NT2/D1 (cell line): ENCODE measurements at regions not wholly inside any gene's neighbourhood (a gene's known extent, or its start where the extent isn't known, plus 50 kb on each side); places are given as distances from the start of the nearest gene placed in this dataset.

Experiments used
- DNase-seq: peaks from one replicate; pipeline ENCODE4 v3.0.0-alpha.2; 2011; ENCODE audit warnings: low read depth, low spot score
- H3K27me3 ChIP-seq: 2 replicates; pipeline ENCODE4 v1.6.0; 2011; ENCODE audit warnings: mild to moderate bottlenecking; ENCODE audit not compliant: insufficient read length, insufficient read depth
- H3K36me3 ChIP-seq: 2 replicates; pipeline ENCODE4 v1.6.1; 2011; ENCODE audit warnings: mild to moderate bottlenecking, low read length, mixed read lengths; ENCODE audit not compliant: insufficient read depth, insufficient read length
- H3K4me1 ChIP-seq: 2 replicates; pipeline ENCODE4 v1.5.1; 2011; ENCODE audit not compliant: insufficient read depth, insufficient read length
- H3K4me3 ChIP-seq: 2 replicates; pipeline ENCODE4 v1.5.1; 2011; ENCODE audit warnings: low read depth; ENCODE audit not compliant: insufficient read length
- H3K9ac ChIP-seq: 2 replicates; pipeline ENCODE4 v1.6.0; 2011; ENCODE audit warnings: low read depth; ENCODE audit not compliant: insufficient read length
- H3K9me3 ChIP-seq: 2 replicates; pipeline ENCODE4 v1.5.1; 2011; ENCODE audit warnings: mild to moderate bottlenecking, low read length; ENCODE audit not compliant: insufficient read depth
- SUZ12 ChIP-seq: IDR thresholded peaks from 2 replicates; pipeline ENCODE4 v1.6.1; 2011; ENCODE audit not compliant: insufficient read length, insufficient read depth; ENCODE audit errors: extremely low read depth
- YY1 ChIP-seq: IDR thresholded peaks from 2 replicates; pipeline ENCODE4 v1.6.1; 2011; ENCODE audit not compliant: insufficient read length, insufficient read depth
- ZNF274 ChIP-seq: IDR thresholded peaks from 2 replicates; pipeline ENCODE4 v1.6.1; 2011; ENCODE audit warnings: mild to moderate bottlenecking, low read depth, low read length

GRCh38 chr2:66701251-66701650 lies 266.3 kb downstream of the MEIS1 start:
- DNase-seq: no peak
- no peak overlapping the region for H3K4me3 ChIP-seq
- no peaks in the 10 kb centered on the region for H3K9me3 ChIP-seq
- H3K27me3 ChIP-seq: no peaks in the 10 kb centered on the region
- no peak overlapping the region for H3K9ac ChIP-seq
- no peaks in the 10 kb centered on the region for H3K4me1 ChIP-seq
- TF ChIP-seq SUZ12: no peak
- TF ChIP-seq ZNF274: no peak
- TF ChIP-seq YY1: no peak
- H3K36me3 ChIP-seq: no peaks in the 10 kb centered on the region

GRCh38 chr2:66701656-66702055 lies 266.7 kb downstream of the MEIS1 start:
- Histone ChIP-seq H3K4me3 (no peak overlapping the region), H3K9me3 (no peaks in the 10 kb centered on the region), H3K27me3 (no peaks in the 10 kb centered on the region), H3K36me3 (no peaks in the 10 kb centered on the region), H3K4me1 (no peaks in the 10 kb centered on the region), H3K9ac (no peak overlapping the region)
- TF ChIP-seq ZNF274: no peak
- TF ChIP-seq YY1: no peak
- no peak for TF ChIP-seq SUZ12
- no peak for DNase-seq

- TF ChIP-seq SUZ12 (no peak), YY1 (no peak), ZNF274 (no peak)
- Histone ChIP-seq H3K36me3 (no peaks in the 10 kb centered on the region), H3K4me3 (no peak overlapping the region), H3K9me3 (no peaks in the 10 kb centered on the region), H3K4me1 (no peaks in the 10 kb centered on the region), H3K27me3 (no peaks in the 10 kb centered on the region), H3K9ac (no peak overlapping the region)
- DNase-seq: no peak
Observed at GRCh38 chr2:66702301-66702700, 267.4 kb downstream of the MEIS1 start.

- H3K27me3 ChIP-seq: no peaks in the 10 kb centered on the region
Observed at GRCh38 chr2:66704786-66705185, 269.9 kb downstream of the MEIS1 start.

GRCh38 chr2:66714610-66715009 lies 279.7 kb downstream of the MEIS1 start:
- Histone ChIP-seq H3K4me1 (no peaks in the 10 kb centered on the region), H3K9me3 (no peaks in the 10 kb centered on the region), H3K4me3 (no peak overlapping the region), H3K27me3 (no peaks in the 10 kb centered on the region), H3K9ac (no peak overlapping the region), H3K36me3 (no peaks in the 10 kb centered on the region)
- TF ChIP-seq YY1 (no peak), SUZ12 (no peak), ZNF274 (no peak)
- DNase-seq: no peak

More at GRCh38 chr2:66704786-66705185, 269.9 kb downstream of the MEIS1 start:
- no peaks in the 10 kb centered on the region for H3K36me3 ChIP-seq
- no peak for DNase-seq
- H3K9me3 ChIP-seq: no peaks in the 10 kb centered on the region
- no peaks in the 10 kb centered on the region for H3K4me1 ChIP-seq
- H3K4me3 ChIP-seq: no peak overlapping the region
- no peak overlapping the region for H3K9ac ChIP-seq
- TF ChIP-seq SUZ12 (no peak), ZNF274 (no peak), YY1 (no peak)

GRCh38 chr2:66717218-66717905 lies 282.4 kb downstream of the MEIS1 start:
- Histone ChIP-seq H3K27me3 (no peaks in the 10 kb centered on the region), H3K9me3 (no peaks in the 10 kb centered on the region), H3K4me1 (no peaks in the 10 kb centered on the region), H3K36me3 (no peaks in the 10 kb centered on the region), H3K9ac (no peak overlapping the region), H3K4me3 (no peak overlapping the region)
- TF ChIP-seq ZNF274 (no peak), SUZ12 (no peak), YY1 (no peak)
- no peak for DNase-seq

- no peak overlapping the region for H3K4me3 ChIP-seq
- DNase-seq: no peak
- no peaks in the 10 kb centered on the region for H3K4me1 ChIP-seq
- H3K36me3 ChIP-seq: no peaks in the 10 kb centered on the region
- H3K9me3 ChIP-seq: no peaks in the 10 kb centered on the region
- TF ChIP-seq ZNF274: no peak
- no peaks in the 10 kb centered on the region for H3K27me3 ChIP-seq
- H3K9ac ChIP-seq: no peak overlapping the region
Observed at GRCh38 chr2:66717973-66718372, 283.0 kb downstream of the MEIS1 start.

GRCh38 chr2:66721776-66722175 lies 286.9 kb downstream of the MEIS1 start:
- Histone ChIP-seq H3K9me3 (no peaks in the 10 kb centered on the region), H3K4me1 (no peaks in the 10 kb centered on the region), H3K36me3 (no peaks in the 10 kb centered on the region), H3K9ac (no peak overlapping the region), H3K4me3 (no peak overlapping the region), H3K27me3 (no peaks in the 10 kb centered on the region)
- no peak for DNase-seq
- TF ChIP-seq SUZ12: no peak
- no peak for TF ChIP-seq YY1
- TF ChIP-seq ZNF274: no peak
